Testis (tissue), 2 donors: ENCODE measurements at regions not wholly inside any gene's neighbourhood (a gene's known extent, or its start where the extent isn't known, plus 50 kb on each side); places are given as distances from the start of the nearest gene placed in this dataset.

Experiments
- DNase-seq: peaks from one replicate; pipeline ENCODE4 v3.0.0-alpha.2; 2019
- H3K27ac ChIP-seq, 2 donors: fragments of 200-600 bp; sonication (generic); one replicate each; pipeline ENCODE4 v1.5.1; 2019
- H3K27me3 ChIP-seq: fragments of 200-600 bp; sonication (generic); one replicate; pipeline ENCODE4 v1.5.1; 2019
- H3K36me3 ChIP-seq: fragments of 200-600 bp; sonication (generic); one replicate; pipeline ENCODE4 v1.5.1; 2017; ENCODE audit warnings: low read depth; ENCODE audit errors: missing control alignments
- H3K4me1 ChIP-seq: fragments of 200-600 bp; sonication (generic); one replicate; pipeline ENCODE4 v1.5.1; 2019
- H3K4me3 ChIP-seq, 2 donors: fragments of 200-600 bp; sonication (generic); one replicate each; pipeline ENCODE4 v1.5.1; 2017 to 2019
- H3K9me3 ChIP-seq: fragments of 200-600 bp; sonication (generic); one replicate; pipeline ENCODE4 v1.5.1; 2017
- CTCF ChIP-seq, 3 experiments: fragments of 450-650 bp in 2 of 3; fragments of 200-600 bp in 1 of 3; sonication (generic) in 1 of 3; IDR thresholded peaks; one replicate each; pipeline ENCODE4 v1.5.1; 2016 to 2019; ENCODE audit warnings: antibody characterized with exemption in 3 of 3, mild to moderate bottlenecking in 2 of 3, moderate library complexity in 1 of 3
- POLR2A ChIP-seq: fragments of 450-650 bp; IDR thresholded peaks from one replicate; pipeline ENCODE4 v1.6.1; 2017; ENCODE audit warnings: antibody characterized with exemption, mild to moderate bottlenecking, moderate library complexity
- WGBS, 2 donors: methylation state at CpG; one replicate each; pipeline ENCODE4 v1.1.5; 2018; 5-methylcytosine and 5-hydroxymethylcytosine counted together
- intact Hi-C: fragments of 100-400 bp; cut with DNase I; formaldehyde crosslinking; loops from one replicate; pipeline ENCODE4 v1.15.1; 2023; ENCODE audit warnings: low total_unique reads

- H3K4me1 ChIP-seq, result no peaks in the 10 kb centered on the region
- H3K36me3 ChIP-seq, result no peaks in the 10 kb centered on the region
- no peaks in the 10 kb centered on the region for H3K9me3 ChIP-seq
- H3K27me3 ChIP-seq, result no peaks in the 10 kb centered on the region
- WGBS, 2 donors, result 86 to 88% methylated on average over 3 of the region's 3 CpGs
- H3K4me3 ChIP-seq, result no peak overlapping the region
- DNase-seq, result no peak
- no peak overlapping the region for H3K27ac ChIP-seq
- TF ChIP-seq CTCF (IDR thresholded peaks at IDR 0.05) (no peak), POLR2A (no peak)
- intact Hi-C loops, result no loop called here
These were observed 378.4 kb downstream of the SEC23A start for GRCh38 chr14:38724621-38725020.

- no peaks in the 10 kb centered on the region for H3K9me3 ChIP-seq
- no peaks in the 10 kb centered on the region for H3K36me3 ChIP-seq
- H3K27me3 ChIP-seq, result no peaks in the 10 kb centered on the region
- no peak for DNase-seq
- TF ChIP-seq CTCF (IDR thresholded peaks at IDR 0.05) (no peak), POLR2A (no peak)
- H3K4me1 ChIP-seq, result no peaks in the 10 kb centered on the region
- intact Hi-C loops, result no loop called here
- WGBS, 2 donors, result 40 to 55% methylated on average over 5 of the region's 5 CpGs
- H3K4me3 ChIP-seq, result no peak overlapping the region
- no peak overlapping the region for H3K27ac ChIP-seq
These were observed 379.1 kb downstream of the SEC23A start for GRCh38 chr14:38723959-38724358.

GRCh38 chr14:38723277-38723676, 379.8 kb downstream of the SEC23A start:
- H3K27ac ChIP-seq, result no peak overlapping the region
- 80 to 81% methylated on average over 1 of the region's 1 CpG for WGBS, 2 donors

DNA sequence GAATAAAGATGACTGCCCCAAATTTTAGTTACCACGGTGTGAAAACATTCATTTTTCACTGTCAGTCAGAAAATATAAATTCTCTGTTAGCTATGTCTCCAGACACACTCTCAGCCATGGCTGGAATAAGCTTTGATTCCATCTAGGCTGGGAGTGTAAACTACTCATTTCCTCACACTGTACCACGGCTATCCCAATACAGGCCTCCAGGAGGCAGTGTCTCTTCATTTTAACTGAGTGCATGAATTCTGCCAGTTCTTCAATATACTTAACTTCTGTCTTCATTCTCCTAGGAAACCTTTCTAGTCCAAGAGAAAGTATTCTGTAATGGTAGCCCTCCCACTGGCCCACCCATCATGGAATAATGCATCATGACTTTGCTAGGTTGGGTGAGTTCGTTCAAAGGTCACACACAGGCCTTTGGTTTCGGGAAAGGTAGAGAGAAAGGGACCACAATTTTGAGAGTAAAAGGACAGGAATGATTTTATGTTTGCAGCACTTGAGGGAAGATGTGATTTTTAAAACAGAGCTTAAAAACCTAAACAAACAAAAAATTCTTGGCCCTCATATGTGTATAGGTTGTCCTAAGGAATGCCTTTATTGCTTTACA, 381.1 kb downstream of the SEC23A start:
- no peak overlapping the region for H3K27ac ChIP-seq
- peak; percentile 56 to 70 (median 63) for TF ChIP-seq CTCF (IDR thresholded peaks at IDR 0.05)
- no peak for TF ChIP-seq POLR2A
- H3K9me3 ChIP-seq, result no peaks in the 10 kb centered on the region
- H3K27me3 ChIP-seq, result no peaks in the 10 kb centered on the region
- WGBS, 2 donors, result 52 to 55% methylated on average over 4 of the region's 4 CpGs
- no peaks in the 10 kb centered on the region for H3K4me1 ChIP-seq
- peak; percentile 81 for DNase-seq
- H3K36me3 ChIP-seq, result no peaks in the 10 kb centered on the region
- H3K4me3 ChIP-seq, result no peak overlapping the region
- intact Hi-C loops, result no loop called here

More at GRCh38 chr14:38723277-38723676, 379.8 kb downstream of the SEC23A start:
- intact Hi-C loops, result no loop called here
- DNase-seq, result no peak
- Histone ChIP-seq H3K27me3 (no peaks in the 10 kb centered on the region), H3K4me3 (no peak overlapping the region), H3K36me3 (no peaks in the 10 kb centered on the region), H3K9me3 (no peaks in the 10 kb centered on the region), H3K4me1 (no peaks in the 10 kb centered on the region)
- TF ChIP-seq CTCF (IDR thresholded peaks at IDR 0.05) (no peak), POLR2A (no peak)

GRCh38 chr14:38718519-38718918, 384.5 kb downstream of the SEC23A start:
- 80% methylated on average over 2 of the region's 2 CpGs for WGBS, 2 donors
- Histone ChIP-seq H3K27me3 (no peaks in the 10 kb centered on the region), H3K4me1 (no peaks in the 10 kb centered on the region), H3K9me3 (no peaks in the 10 kb centered on the region), H3K36me3 (no peaks in the 10 kb centered on the region), H3K4me3 (no peak overlapping the region), H3K27ac (no peak overlapping the region)
- TF ChIP-seq POLR2A (no peak), CTCF (IDR thresholded peaks at IDR 0.05) (no peak)
- intact Hi-C loops, result no loop called here
- DNase-seq, result no peak
